C4-2B (cell line): ENCODE measurements at regions not wholly inside any gene's neighbourhood (a gene's known extent, or its start where the extent isn't known, plus 50 kb on each side); places are given as distances from the start of the nearest gene placed in this dataset.

Source experiments
- ZFX ChIP-seq: fragments of 450-650 bp; IDR thresholded peaks from 2 replicates; pipeline ENCODE4 v1.6.1; 2017
- TF ChIP-seq, protein P1 (sequence below): fragments of 450-650 bp; conservative IDR thresholded peaks from 2 replicates; pipeline ENCODE4 v1.5.1; 2017; ENCODE audit warnings: mild to moderate bottlenecking

DNA sequence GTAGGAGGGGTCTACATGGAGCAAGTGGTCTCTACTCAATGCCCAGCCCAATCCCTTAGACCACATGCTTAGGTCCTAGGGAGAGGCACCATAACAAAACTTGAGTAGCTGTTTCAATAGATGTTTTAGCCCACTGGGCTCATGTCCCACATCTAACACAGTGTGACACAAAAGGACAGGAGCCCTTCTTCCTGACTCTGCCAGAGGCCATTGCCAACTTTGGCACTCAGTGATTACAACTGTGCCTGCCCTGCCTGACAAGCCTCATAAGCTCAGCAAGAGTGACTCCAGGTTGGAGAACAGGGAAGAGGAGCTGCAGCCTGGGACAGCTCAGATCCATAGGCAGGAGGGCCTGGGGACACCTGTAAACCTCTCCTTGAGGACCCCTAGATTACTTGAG is 230.8 kb downstream of the ENC1 start:
- TF ChIP-seq, protein P1, sequence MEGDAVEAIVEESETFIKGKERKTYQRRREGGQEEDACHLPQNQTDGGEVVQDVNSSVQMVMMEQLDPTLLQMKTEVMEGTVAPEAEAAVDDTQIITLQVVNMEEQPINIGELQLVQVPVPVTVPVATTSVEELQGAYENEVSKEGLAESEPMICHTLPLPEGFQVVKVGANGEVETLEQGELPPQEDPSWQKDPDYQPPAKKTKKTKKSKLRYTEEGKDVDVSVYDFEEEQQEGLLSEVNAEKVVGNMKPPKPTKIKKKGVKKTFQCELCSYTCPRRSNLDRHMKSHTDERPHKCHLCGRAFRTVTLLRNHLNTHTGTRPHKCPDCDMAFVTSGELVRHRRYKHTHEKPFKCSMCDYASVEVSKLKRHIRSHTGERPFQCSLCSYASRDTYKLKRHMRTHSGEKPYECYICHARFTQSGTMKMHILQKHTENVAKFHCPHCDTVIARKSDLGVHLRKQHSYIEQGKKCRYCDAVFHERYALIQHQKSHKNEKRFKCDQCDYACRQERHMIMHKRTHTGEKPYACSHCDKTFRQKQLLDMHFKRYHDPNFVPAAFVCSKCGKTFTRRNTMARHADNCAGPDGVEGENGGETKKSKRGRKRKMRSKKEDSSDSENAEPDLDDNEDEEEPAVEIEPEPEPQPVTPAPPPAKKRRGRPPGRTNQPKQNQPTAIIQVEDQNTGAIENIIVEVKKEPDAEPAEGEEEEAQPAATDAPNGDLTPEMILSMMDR: no peak
- no peak for TF ChIP-seq ZFX
